Omental fat pad (tissue), 3 donors: ENCODE measurements at regions not wholly inside any gene's neighbourhood (a gene's known extent, or its start where the extent isn't known, plus 50 kb on each side); places are given as distances from the start of the nearest gene placed in this dataset.
"Not testable (repeated sequence)": the region's sequence is repeated elsewhere in the genome, so short reads cannot be mapped to it uniquely, and the experiment has no call there.

Experiments used
- ATAC-seq: fragments of 150-250 bp; one replicate; pipeline ENCODE4 v1.9.1; 2016; ENCODE audit warnings: mild to moderate bottlenecking, moderate library complexity; ENCODE audit not compliant: low FRiP score
- DNase-seq: peaks from one replicate; pipeline ENCODE4 v3.0.0-alpha.2; 2019; ENCODE audit warnings: low spot score
- CTCF ChIP-seq, 3 donors: fragments of 450-650 bp; IDR thresholded peaks; one replicate each; pipeline ENCODE4 v1.5.1; 2016 to 2017; ENCODE audit warnings: antibody characterized with exemption in 3 of 3, mild to moderate bottlenecking in 3 of 3, moderate library complexity in 2 of 3

DNA sequence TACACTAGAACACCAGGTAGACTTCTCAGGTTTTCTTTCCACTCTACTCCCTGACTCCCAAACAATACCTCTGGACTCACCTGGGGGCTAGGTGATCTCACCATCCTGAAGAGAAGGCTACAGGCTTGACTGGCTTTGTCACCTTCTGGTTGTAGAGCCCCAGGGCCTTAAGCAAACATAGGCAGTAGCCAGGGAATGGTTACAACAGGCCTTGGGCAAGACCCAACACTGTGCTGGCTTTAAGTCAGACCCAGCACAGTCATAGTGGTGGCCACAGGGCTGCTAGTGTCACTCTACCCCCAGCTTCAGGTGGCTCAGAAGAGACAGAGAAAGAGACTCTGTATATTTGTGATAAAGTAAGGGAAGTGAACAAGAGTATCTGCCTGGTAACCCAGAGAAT, 118.1 kb upstream of the EMCN start:
- ATAC-seq, result no peak
- DNase-seq, result no peak
- TF ChIP-seq CTCF (IDR thresholded peaks at IDR 0.05), result no peak

DNA sequence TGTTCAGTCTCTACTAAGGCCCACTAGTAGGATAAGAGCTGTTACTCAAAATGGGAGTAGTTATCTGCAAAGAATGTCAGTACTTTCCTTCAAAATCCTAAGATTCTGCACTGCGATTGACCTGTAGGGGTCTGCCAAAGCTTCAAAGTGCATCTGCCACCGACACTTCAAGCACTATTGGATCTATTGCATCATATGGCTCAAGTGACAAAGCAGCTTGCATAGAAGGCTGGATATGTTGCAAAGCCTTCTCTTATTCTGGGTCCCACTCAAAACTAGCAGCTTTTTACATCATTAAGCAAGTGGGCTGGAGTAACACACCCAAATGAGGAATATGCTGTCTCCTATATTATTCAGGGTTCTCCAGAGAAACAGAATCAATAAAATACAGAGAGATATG, 115.4 kb upstream of the EMCN start:
- TF ChIP-seq CTCF (IDR thresholded peaks at IDR 0.05), result no peak
- ATAC-seq, result no peak
- DNase-seq, result no peak

DNA sequence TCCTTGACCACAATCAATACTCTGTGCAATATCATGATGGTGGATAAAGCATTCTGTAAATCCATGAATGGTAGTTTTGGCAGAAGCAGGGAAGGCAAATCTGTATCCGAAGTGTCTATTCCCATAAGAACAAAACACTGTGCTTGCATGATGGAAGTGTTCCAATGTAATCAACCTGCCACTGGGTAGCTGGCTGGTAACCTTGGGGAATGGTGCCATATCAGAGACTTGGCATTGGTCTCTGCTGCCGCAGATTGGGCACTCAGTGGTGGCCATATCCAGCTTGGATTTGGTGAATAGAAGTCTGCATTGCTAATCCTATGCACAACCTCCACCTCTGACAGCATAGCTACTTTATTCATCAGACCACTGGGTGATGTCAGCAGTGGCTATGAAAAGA, 114.3 kb upstream of the EMCN start:
- no peak for ATAC-seq
- TF ChIP-seq CTCF (IDR thresholded peaks at IDR 0.05), result no peak

GRCh38 chr4:100631281-100631968, 113.6 kb upstream of the EMCN start:
- no peak for ATAC-seq
- no peak for DNase-seq
- TF ChIP-seq CTCF (IDR thresholded peaks at IDR 0.05), result no peak

More for the DNA sequence above, 114.3 kb upstream of the EMCN start:
- no peak for DNase-seq

GRCh38 chr4:100630341-100630740, 112.5 kb upstream of the EMCN start:
- no peak for TF ChIP-seq CTCF (IDR thresholded peaks at IDR 0.05)
- DNase-seq (no peak), ATAC-seq (no peak)

GRCh38 chr4:100609810-100610209, 92.0 kb upstream of the EMCN start:
- ATAC-seq (no peak), DNase-seq (no peak)

GRCh38 chr4:100608651-100609050, 90.8 kb upstream of the EMCN start:
- not testable (repeated sequence) for DNase-seq, ATAC-seq

More at GRCh38 chr4:100609810-100610209, 92.0 kb upstream of the EMCN start:
- TF ChIP-seq CTCF (IDR thresholded peaks at IDR 0.05), result no peak
